Liver (tissue), 7 donors: ENCODE measurements at regions not wholly inside any gene's neighbourhood (a gene's known extent, or its start where the extent isn't known, plus 50 kb on each side); places are given as distances from the start of the nearest gene placed in this dataset.

Experiments used
- DNase-seq: peaks from one replicate; pipeline ENCODE4 v3.0.0-alpha.2; 2017; ENCODE audit warnings: low spot score
- H3K27ac ChIP-seq, 2 donors: one replicate each; pipeline ENCODE4 v1.7.0; 2013; ENCODE audit warnings: inconsistent platforms in 2 of 2, low read length in 2 of 2, control low read depth in 1 of 2, low read depth in 1 of 2, mild to moderate bottlenecking in 1 of 2
- H3K27me3 ChIP-seq, 4 donors: one replicate each; pipeline versions ENCODE4 v1.6.1 to v1.7.0; 2013; ENCODE audit warnings: low read length in 3 of 4, inconsistent platforms in 1 of 4, mild to moderate bottlenecking in 1 of 4, moderate library complexity in 1 of 4; ENCODE audit not compliant: control insufficient read depth in 4 of 4, insufficient read depth in 4 of 4
- H3K36me3 ChIP-seq, 4 donors: one replicate each; pipeline versions ENCODE4 v1.6.1 to v1.7.0; 2013; ENCODE audit warnings: low read length in 3 of 4, mild to moderate bottlenecking in 3 of 4, low read depth in 1 of 4, moderate library complexity in 1 of 4; ENCODE audit not compliant: control insufficient read depth in 4 of 4, insufficient read depth in 3 of 4
- H3K4me1 ChIP-seq, 4 donors: one replicate each; pipeline versions ENCODE4 v1.6.1 to v1.7.0; 2013; ENCODE audit warnings: low read length in 3 of 4, mild to moderate bottlenecking in 3 of 4, moderate library complexity in 1 of 4; ENCODE audit not compliant: control insufficient read depth in 4 of 4, insufficient read depth in 4 of 4
- H3K4me3 ChIP-seq, 3 donors: one replicate each; pipeline versions ENCODE4 v1.6.1 to v1.7.0; 2013; ENCODE audit warnings: low read length in 3 of 3, control low read depth in 1 of 3, low read depth in 1 of 3, mild to moderate bottlenecking in 1 of 3
- H3K9ac ChIP-seq, 2 donors: one replicate each; pipeline ENCODE4 v1.7.0; 2013; ENCODE audit warnings: low read length in 2 of 2, mild to moderate bottlenecking in 2 of 2, moderate library complexity in 2 of 2, control low read depth in 1 of 2, low read depth in 1 of 2
- H3K9me3 ChIP-seq, 4 donors: one replicate each; pipeline versions ENCODE4 v1.6.1 to v1.7.0; 2013; ENCODE audit warnings: low read length in 3 of 4; ENCODE audit not compliant: control insufficient read depth in 4 of 4
- EGR1 ChIP-seq, 2 donors: IDR thresholded peaks; 2 replicates each; pipeline ENCODE4 v1.6.1; 2016 to 2018; ENCODE audit warnings: antibody characterized with exemption in 2 of 2, low read depth in 2 of 2
- FOXA1 ChIP-seq: IDR thresholded peaks from 2 replicates; pipeline ENCODE4 v1.6.1; 2016; ENCODE audit warnings: antibody characterized with exemption
- FOXA2 ChIP-seq: IDR thresholded peaks from 2 replicates; pipeline ENCODE4 v1.6.1; 2016; ENCODE audit warnings: antibody characterized with exemption
- GABPA ChIP-seq, 2 donors: IDR thresholded peaks in 1 of 2; conservative IDR thresholded peaks in 1 of 2; 2 replicates each; pipeline ENCODE4 v1.6.1; 2016; ENCODE audit warnings: antibody characterized with exemption in 2 of 2, mild to moderate bottlenecking in 1 of 2, moderate library complexity in 1 of 2
- HNF4A ChIP-seq, 2 donors: conservative IDR thresholded peaks; 2 replicates each; pipeline ENCODE4 v1.6.1; 2016; ENCODE audit warnings: antibody characterized with exemption in 2 of 2, mild to moderate bottlenecking in 2 of 2
- HNF4G ChIP-seq: IDR thresholded peaks from 2 replicates; pipeline ENCODE4 v1.6.1; 2016; ENCODE audit warnings: antibody characterized with exemption
- NR2F2 ChIP-seq: IDR thresholded peaks from 2 replicates; pipeline ENCODE4 v1.6.1; 2016; ENCODE audit warnings: antibody characterized with exemption
- RAD21 ChIP-seq, 2 donors: IDR thresholded peaks; 2 replicates each; pipeline ENCODE4 v1.6.1; 2016; ENCODE audit warnings: antibody characterized with exemption in 2 of 2, mild to moderate bottlenecking in 2 of 2
- REST ChIP-seq: IDR thresholded peaks from 2 replicates; pipeline ENCODE4 v1.6.1; 2016; ENCODE audit warnings: antibody characterized with exemption, mild to moderate bottlenecking
- RXRA ChIP-seq, 2 donors: IDR thresholded peaks; 2 replicates each; pipeline ENCODE4 v1.6.1; 2017 to 2018; ENCODE audit warnings: antibody characterized with exemption in 2 of 2, mild to moderate bottlenecking in 1 of 2
- SP1 ChIP-seq: IDR thresholded peaks from 2 replicates; pipeline ENCODE4 v1.6.1; 2018; ENCODE audit warnings: antibody characterized with exemption, mild to moderate bottlenecking
- TAF1 ChIP-seq: conservative IDR thresholded peaks from 2 replicates; pipeline ENCODE4 v1.6.1; 2016; ENCODE audit warnings: antibody characterized with exemption, mild to moderate bottlenecking
- YY1 ChIP-seq: IDR thresholded peaks from 2 replicates; pipeline ENCODE4 v1.6.1; 2016; ENCODE audit warnings: antibody characterized with exemption, mild to moderate bottlenecking
- ZBTB33 ChIP-seq: IDR thresholded peaks from 2 replicates; pipeline ENCODE4 v1.6.1; 2016; ENCODE audit warnings: antibody characterized with exemption
- WGBS: extraction: QIAGEN DNeasy Blood & Tissue Kit; methylation state at CpG from one replicate; pipeline ENCODE4 v1.1.7; 2013; 5-methylcytosine and 5-hydroxymethylcytosine counted together
- TF ChIP-seq, protein P1 (sequence below): IDR thresholded peaks from 2 replicates; pipeline ENCODE4 v1.6.1; 2016; ENCODE audit warnings: antibody characterized with exemption
- TF ChIP-seq, protein P2 (sequence below): IDR thresholded peaks from 2 replicates; pipeline ENCODE4 v1.6.1; 2016; ENCODE audit warnings: antibody characterized with exemption
- donor health status: healthy.
- donor health status: healthy.
- donor health status: healthy.
- donor health status: healthy.

GRCh38 chr5:2029206-2029605, 146.5 kb upstream of the IRX4 start:
- H3K27me3 ChIP-seq, result peaks cover 0 to 3% (median 1%) of the 10 kb centered on the region in 4 donors
- H3K27ac ChIP-seq, result no peak overlapping the region
- no peaks in the 10 kb centered on the region for H3K36me3 ChIP-seq
- H3K9me3 ChIP-seq, result peaks cover 0 to 2% (median under 1%) of the 10 kb centered on the region in 4 donors
- TF ChIP-seq FOXA2, result no peak
- H3K4me3 ChIP-seq, result no peak overlapping the region
- no peak for DNase-seq
- H3K9ac ChIP-seq, result no peak overlapping the region
- no peaks in the 10 kb centered on the region for H3K4me1 ChIP-seq
- 58% methylated on average over 4 of the region's 4 CpGs for WGBS

DNA sequence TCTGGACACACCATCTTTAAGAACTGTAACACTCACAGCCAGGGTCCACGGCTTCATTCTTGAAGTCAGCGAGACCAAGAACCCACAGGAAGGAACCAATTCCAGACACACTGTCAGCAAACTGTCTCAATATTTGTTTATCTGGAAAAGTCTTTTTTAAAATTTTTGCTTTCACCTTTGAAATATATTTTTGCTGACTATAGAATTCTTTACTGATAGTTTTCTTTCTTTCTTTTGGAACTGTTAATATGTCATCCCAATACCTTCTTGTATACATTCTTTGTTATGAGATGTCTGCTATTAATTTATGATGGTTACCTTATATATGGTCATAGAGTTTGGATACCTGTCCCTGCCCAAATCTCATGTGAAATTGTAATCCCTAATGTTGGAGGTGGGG, 145.1 kb upstream of the IRX4 start:
- peaks cover 0 to 2% (median 0%) of the 10 kb centered on the region in 4 donors for H3K9me3 ChIP-seq
- H3K36me3 ChIP-seq, result no peaks in the 10 kb centered on the region
- no peak for DNase-seq
- peaks cover 0 to 3% (median 1%) of the 10 kb centered on the region in 4 donors for H3K27me3 ChIP-seq
- H3K27ac ChIP-seq, result no peak overlapping the region
- no peak overlapping the region for H3K9ac ChIP-seq
- TF ChIP-seq, protein P1, sequence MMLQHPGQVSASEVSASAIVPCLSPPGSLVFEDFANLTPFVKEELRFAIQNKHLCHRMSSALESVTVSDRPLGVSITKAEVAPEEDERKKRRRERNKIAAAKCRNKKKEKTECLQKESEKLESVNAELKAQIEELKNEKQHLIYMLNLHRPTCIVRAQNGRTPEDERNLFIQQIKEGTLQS, result no peak
- TF ChIP-seq GABPA (IDR thresholded peaks at IDR 0.05 in 1 of 2, conservative IDR thresholded peaks at IDR 0.05 in 1 of 2) (no peak), RXRA (IDR thresholded peaks at IDR 0.05) (no peak), ZBTB33 (no peak), HNF4G (no peak), YY1 (no peak), SP1 (no peak), EGR1 (IDR thresholded peaks at IDR 0.05; ENCODE audit: low read depth in 2 of 2) (no peak), NR2F2 (no peak), FOXA2 (no peak), RAD21 (IDR thresholded peaks at IDR 0.05) (no peak)
- TF ChIP-seq, protein P2, sequence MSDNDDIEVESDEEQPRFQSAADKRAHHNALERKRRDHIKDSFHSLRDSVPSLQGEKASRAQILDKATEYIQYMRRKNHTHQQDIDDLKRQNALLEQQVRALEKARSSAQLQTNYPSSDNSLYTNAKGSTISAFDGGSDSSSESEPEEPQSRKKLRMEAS, result no peak
- no peak overlapping the region for H3K4me3 ChIP-seq
- H3K4me1 ChIP-seq, result no peaks in the 10 kb centered on the region
- 83% methylated on average over 2 of the region's 2 CpGs for WGBS

DNA sequence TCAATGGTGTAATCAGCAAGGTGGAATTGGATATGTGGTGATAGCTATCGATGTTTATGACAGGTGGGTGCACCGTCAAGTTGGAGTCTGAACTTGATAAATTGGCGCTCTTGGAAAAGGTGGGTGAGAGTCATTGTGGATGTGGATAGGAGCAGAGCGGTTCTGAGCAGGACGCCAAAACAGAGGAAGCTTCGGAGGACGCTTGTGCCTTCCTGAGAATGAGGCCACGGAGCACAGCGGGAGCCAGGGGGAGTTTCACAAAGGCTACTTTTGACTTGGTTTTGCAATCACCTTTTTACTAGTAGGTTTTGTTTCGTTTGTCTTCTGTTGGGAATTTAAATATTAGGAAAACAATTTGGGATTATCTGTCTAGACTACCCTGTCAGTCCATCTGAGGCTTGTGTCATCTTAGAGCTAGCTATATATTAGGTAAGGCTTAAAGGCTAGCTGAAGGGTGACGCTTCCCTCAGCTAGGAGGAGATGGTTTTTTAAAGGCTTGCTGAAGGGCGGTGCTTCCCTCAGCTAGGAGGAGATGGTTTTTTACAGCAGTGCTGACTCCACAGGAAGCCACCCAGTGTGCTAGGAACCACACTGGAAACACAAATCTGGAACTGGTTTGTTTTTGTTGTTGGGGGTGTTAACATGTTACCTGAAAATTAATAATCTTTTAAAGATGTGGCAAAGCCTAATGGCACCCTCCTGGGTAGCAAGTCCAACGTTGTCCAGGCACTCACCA, 142.4 kb upstream of the IRX4 start:
- no peak for DNase-seq
- Histone ChIP-seq H3K4me3 (no peak overlapping the region), H3K4me1 (no peaks in the 10 kb centered on the region), H3K27ac (no peak overlapping the region), H3K36me3 (no peaks in the 10 kb centered on the region), H3K9me3 (peaks cover 0 to 2% (median 0%) of the 10 kb centered on the region in 4 donors), H3K27me3 (peaks cover 0 to 8% (median 1%) of the 10 kb centered on the region in 4 donors), H3K9ac (no peak overlapping the region)
- 64% methylated on average over 13 of the region's 13 CpGs for WGBS
- TF ChIP-seq GABPA (IDR thresholded peaks at IDR 0.05 in 1 of 2, conservative IDR thresholded peaks at IDR 0.05 in 1 of 2), result no peak
- no peak for TF ChIP-seq FOXA2
- no peak for TF ChIP-seq HNF4A (conservative IDR thresholded peaks at IDR 0.05)
- TF ChIP-seq REST, result no peak
- TF ChIP-seq TAF1, result no peak
- no peak for TF ChIP-seq SP1
- TF ChIP-seq NR2F2, result no peak
- no peak for TF ChIP-seq FOXA1
- TF ChIP-seq RXRA (IDR thresholded peaks at IDR 0.05), result no peak
